ENCODE measurements at regions not wholly inside any gene's neighbourhood (a gene's known extent, or its start where the extent isn't known, plus 50 kb on each side); places are given as distances from the start of the nearest gene placed in this dataset.

GRCh38 chr9:108377382-108377781 is 478.4 kb downstream of the ACTL7B start:
- Histone ChIP-seq H3K27me3 (ENCODE audit: insufficient read depth, low read length) (no peaks in the 10 kb centered on the region), H2AFZ (ENCODE audit: low read length) (no peak overlapping the region), H3K4me3 (ENCODE audit: low read depth, low read length, poor library complexity, severe bottlenecking) (no peak overlapping the region), H3K9me2 (ENCODE audit: low read depth, low read length) (no peaks in the 10 kb centered on the region), H4K20me1 (ENCODE audit: insufficient read depth, low read length) (no peaks in the 10 kb centered on the region), H3K9ac (ENCODE audit: low read length) (no peak overlapping the region), H3K4me2 (ENCODE audit: low read length) (no peak overlapping the region), H3K79me2 (ENCODE audit: insufficient read depth, low read length) (no peaks in the 10 kb centered on the region), H3K4me1 (ENCODE audit: insufficient read depth, low read length, severe bottlenecking) (no peaks in the 10 kb centered on the region), H3F3A (ENCODE audit: insufficient read depth, low read length) (no peaks in the 10 kb centered on the region), H3K27ac (ENCODE audit: low read depth, low read length, poor library complexity, severe bottlenecking) (no peak overlapping the region), H3K9me3 (ENCODE audit: low read length) (no peaks in the 10 kb centered on the region), H3K36me3 (ENCODE audit: insufficient read depth, low read length) (no peaks in the 10 kb centered on the region)
- no peak for TF ChIP-seq EZH2 (IDR thresholded peaks at IDR 0.05; ENCODE audit: borderline replicate concordance, low read length)
- no peak for TF ChIP-seq CTCF (IDR thresholded peaks at IDR 0.05; ENCODE audit: low read length)

GRCh38 chr9:108376140-108376539 is 479.6 kb downstream of the ACTL7B start:
- Histone ChIP-seq H3K9me2 (ENCODE audit: low read depth, low read length) (no peaks in the 10 kb centered on the region), H3K27ac (ENCODE audit: low read depth, low read length, poor library complexity, severe bottlenecking) (no peak overlapping the region), H4K20me1 (ENCODE audit: insufficient read depth, low read length) (no peaks in the 10 kb centered on the region), H2AFZ (ENCODE audit: low read length) (no peak overlapping the region), H3K9me3 (ENCODE audit: low read length) (no peaks in the 10 kb centered on the region), H3K4me3 (ENCODE audit: low read depth, low read length, poor library complexity, severe bottlenecking) (no peak overlapping the region), H3F3A (ENCODE audit: insufficient read depth, low read length) (no peaks in the 10 kb centered on the region), H3K79me2 (ENCODE audit: insufficient read depth, low read length) (no peaks in the 10 kb centered on the region), H3K27me3 (ENCODE audit: insufficient read depth, low read length) (no peaks in the 10 kb centered on the region), H3K4me1 (ENCODE audit: insufficient read depth, low read length, severe bottlenecking) (no peaks in the 10 kb centered on the region), H3K4me2 (ENCODE audit: low read length) (no peak overlapping the region), H3K36me3 (ENCODE audit: insufficient read depth, low read length) (no peaks in the 10 kb centered on the region), H3K9ac (ENCODE audit: low read length) (no peak overlapping the region)
- no peak for TF ChIP-seq EZH2 (IDR thresholded peaks at IDR 0.05; ENCODE audit: borderline replicate concordance, low read length)
- no peak for TF ChIP-seq CTCF (IDR thresholded peaks at IDR 0.05; ENCODE audit: low read length)

GRCh38 chr9:108374626-108375025 is 481.2 kb downstream of the ACTL7B start:
- Histone ChIP-seq H2AFZ (ENCODE audit: low read length) (no peak overlapping the region), H3K79me2 (ENCODE audit: insufficient read depth, low read length) (no peaks in the 10 kb centered on the region), H3K9me2 (ENCODE audit: low read depth, low read length) (no peaks in the 10 kb centered on the region), H3K4me2 (ENCODE audit: low read length) (no peak overlapping the region), H3K9me3 (ENCODE audit: low read length) (no peaks in the 10 kb centered on the region), H3K36me3 (ENCODE audit: insufficient read depth, low read length) (no peaks in the 10 kb centered on the region), H4K20me1 (ENCODE audit: insufficient read depth, low read length) (no peaks in the 10 kb centered on the region), H3F3A (ENCODE audit: insufficient read depth, low read length) (no peaks in the 10 kb centered on the region), H3K4me1 (ENCODE audit: insufficient read depth, low read length, severe bottlenecking) (no peaks in the 10 kb centered on the region), H3K9ac (ENCODE audit: low read length) (no peak overlapping the region), H3K27me3 (ENCODE audit: insufficient read depth, low read length) (no peaks in the 10 kb centered on the region), H3K27ac (ENCODE audit: low read depth, low read length, poor library complexity, severe bottlenecking) (no peak overlapping the region), H3K4me3 (ENCODE audit: low read depth, low read length, poor library complexity, severe bottlenecking) (no peak overlapping the region)
- TF ChIP-seq CTCF (IDR thresholded peaks at IDR 0.05; ENCODE audit: low read length) (no peak), EZH2 (IDR thresholded peaks at IDR 0.05; ENCODE audit: borderline replicate concordance, low read length) (no peak)

Data from OCI-LY1 (cell line).